Smooth muscle cell of the brain vasculature (primary cell): ENCODE measurements at regions not wholly inside any gene's neighbourhood (a gene's known extent, or its start where the extent isn't known, plus 50 kb on each side); places are given as distances from the start of the nearest gene placed in this dataset.
"Not testable (repeated sequence)": the region's sequence is repeated elsewhere in the genome, so short reads cannot be mapped to it uniquely, and the experiment has no call there.

Source experiments
- DNase-seq: peaks from one replicate; pipeline ENCODE4 v3.0.0-alpha.2; 2012; ENCODE audit warnings: low read depth, low spot score

GRCh38 chrX:63581906-63582305 is 203.1 kb downstream of the ARHGEF9 start:
- no peak for DNase-seq

DNA sequence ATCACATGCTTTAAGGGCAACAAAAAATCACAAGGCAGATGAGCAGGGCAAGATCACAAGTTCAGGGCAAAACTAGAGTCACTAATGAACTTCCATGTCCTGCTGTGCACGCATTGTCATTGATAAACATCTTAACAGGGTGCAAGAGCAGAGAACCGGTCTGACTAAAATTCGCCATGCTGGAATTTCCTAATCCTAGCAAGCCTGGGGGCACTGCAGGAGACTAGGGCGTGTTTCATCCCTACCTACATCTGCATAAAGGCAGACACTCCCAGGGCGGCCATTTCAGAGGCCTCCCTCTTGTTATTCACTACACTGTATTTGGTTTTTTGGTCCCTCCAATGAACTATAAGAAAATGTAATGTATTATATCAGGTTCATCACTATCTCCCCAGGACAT is 203.6 kb downstream of the ARHGEF9 start:
- DNase-seq, result no peak

DNA sequence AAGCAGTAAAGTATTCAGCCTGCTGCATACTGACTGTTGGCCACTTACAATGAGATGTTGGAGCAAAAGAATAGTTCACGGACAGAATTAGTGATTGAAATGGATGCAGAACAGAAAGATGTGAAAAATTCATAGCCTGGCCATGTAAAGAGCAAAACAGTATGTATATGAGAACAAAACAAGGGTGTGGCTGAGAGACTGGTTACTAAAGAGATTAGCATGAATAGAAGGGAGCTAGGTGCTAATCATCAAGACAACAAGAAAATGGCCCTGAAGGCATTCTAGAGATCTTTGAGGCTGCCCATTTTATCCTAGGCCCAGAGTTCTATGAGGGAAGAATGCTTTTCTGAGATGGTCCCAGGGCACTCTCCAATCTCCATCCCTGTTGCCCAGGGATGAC is 208.5 kb downstream of the ARHGEF9 start:
- DNase-seq, result no peak

DNA sequence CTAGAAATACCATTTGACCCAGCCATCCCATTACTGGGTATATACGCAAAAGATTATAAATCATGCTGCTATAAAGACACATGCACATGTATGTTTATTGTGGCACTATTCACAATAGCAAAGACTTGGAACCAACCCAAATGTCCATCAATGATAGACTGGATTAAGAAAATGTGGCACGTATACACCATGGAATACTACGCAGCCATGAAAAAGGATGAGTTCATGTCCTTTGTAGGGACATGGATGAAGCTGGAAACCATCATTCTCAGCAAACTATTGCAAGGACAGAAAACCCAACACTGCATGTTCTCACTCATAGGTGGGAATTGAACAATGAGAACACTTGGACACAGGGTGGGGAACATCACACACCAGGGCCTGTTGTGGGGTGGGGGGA is 209.3 kb downstream of the ARHGEF9 start:
- not testable (repeated sequence) for DNase-seq

GRCh38 chrX:63566856-63567255 is 215.7 kb upstream of the SPIN4 start:
- DNase-seq, result no peak

DNA sequence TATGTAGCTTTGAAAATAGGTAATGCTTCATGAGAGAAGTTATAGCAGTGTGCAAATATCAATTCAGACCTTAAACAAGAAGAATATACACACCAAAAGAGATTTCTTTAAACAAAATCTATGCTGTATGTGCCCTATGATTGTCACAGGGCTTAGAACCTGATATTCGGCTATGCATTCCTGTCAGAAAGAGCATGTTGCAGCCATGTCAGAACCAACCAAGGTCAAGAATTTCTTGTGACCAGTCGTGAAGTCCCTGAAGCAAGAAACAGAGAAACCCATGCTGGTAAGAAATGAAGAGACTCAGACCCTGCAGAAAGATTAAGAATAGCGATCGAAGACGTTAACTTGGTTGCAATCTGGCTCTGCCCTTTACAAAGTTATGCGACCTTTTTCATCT is 210.3 kb upstream of the SPIN4 start:
- no peak for DNase-seq

DNA sequence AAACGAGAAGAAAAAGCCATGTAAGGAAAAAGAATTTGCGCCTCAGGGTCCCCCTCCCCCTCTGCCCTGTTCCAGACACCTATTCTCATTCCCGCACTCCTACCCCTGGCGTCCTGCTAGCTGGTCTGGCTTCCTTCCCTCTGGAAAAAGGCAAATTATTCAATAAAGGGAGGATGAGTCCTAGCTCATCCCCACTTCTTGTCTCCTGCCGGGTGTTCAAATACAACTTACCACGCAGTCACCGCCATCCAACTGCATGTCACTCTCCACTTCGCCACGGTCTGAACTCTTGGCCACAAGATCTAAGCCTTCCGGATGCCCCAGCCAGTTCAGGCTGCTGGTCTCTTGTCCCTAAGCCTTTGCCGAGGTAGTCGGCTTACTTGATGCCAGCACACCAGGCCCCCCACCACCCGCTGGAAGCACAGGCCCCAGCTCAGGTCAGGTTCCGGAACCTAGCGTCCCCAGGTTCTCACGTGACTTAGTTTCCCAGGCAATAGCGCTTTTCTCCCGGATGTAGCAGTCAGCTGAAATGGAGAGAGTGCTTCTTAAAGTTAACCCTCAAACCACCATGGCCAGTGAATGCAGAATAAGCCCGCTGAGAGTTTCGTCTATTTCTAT is 209.6 kb upstream of the SPIN4 start:
- DNase-seq, result peak; percentile 36

DNA sequence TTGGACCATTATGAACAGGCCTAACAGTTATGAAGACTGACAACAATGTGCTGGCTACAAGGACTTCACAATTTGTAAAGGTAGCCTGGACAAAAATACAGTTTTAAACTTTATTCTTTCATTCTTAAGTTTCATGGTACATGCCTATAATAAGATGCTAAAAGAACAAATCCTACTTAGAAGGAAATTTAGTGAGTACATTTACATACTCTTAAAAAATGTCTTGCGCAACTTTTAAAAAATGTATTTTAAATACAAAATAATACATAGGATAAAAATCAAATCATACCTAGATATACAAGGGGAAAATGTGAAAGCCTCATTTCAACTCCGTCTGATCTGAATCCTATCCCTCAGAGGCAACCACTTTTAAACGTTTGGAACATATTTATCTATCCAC is 200.7 kb upstream of the SPIN4 start:
- DNase-seq, result no peak

- no peak for DNase-seq
These were observed 179.5 kb upstream of the SPIN4 start for GRCh38 chrX:63530654-63531053.

DNA sequence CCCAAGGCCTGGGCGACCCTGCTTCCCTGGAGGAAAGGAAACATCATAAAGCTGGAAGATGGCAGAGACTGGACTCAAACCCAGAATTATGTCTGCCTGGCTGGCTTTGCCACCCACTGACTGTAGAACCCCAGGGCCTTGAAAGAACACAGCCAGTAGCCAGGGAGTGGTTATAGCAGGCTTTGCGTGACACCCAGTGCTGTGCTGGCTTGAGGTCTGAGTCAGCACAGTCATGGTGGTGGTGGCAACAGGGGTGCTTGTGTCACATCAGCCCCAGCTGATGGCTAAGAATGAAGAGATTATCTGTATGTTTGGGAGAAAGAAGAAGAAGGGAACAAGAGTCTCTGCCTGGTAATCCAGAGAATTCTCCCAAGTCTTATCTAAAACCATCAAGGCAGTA is 178.8 kb upstream of the SPIN4 start:
- no peak for DNase-seq

DNA sequence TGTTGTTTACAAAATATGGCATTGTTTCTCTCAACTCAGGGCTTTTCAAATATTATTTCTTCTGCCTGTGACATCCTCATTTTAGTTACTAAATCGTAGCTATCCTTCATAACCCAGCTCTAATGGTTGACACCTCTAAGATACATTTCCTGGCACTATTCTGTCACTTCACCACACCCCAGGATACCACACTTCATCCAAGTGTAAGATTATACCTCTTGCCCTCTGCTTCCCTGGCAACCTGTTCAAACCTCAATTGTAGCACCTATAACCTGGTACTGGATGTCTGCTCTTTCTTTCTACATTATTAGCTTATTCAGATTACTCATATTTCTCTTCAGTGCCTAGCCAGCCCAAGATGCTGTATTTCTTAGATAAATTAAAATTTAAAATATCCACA is 175.7 kb upstream of the SPIN4 start:
- DNase-seq, result no peak

DNA sequence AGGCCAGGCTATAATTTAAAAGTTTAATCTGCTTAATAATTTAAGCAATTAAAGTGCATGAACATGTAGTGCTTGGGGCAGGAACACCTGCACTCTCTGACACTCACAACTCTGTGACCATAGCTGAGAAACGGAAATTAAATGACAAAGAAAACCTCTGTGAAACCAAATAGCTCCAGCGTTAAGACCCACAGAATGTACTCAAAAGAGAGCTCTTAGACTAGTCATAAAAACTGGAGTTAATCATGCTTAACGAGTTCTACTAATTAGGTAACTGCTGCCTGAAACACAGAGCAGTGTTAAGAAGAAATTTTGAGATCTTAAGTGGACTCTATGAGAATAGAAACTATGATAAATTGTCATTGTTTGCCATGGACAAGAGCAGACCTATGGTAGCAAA is 174.4 kb upstream of the SPIN4 start:
- no peak for DNase-seq

- DNase-seq, result not testable (repeated sequence)
These were observed 168.2 kb upstream of the SPIN4 start for GRCh38 chrX:63519368-63519767.

DNA sequence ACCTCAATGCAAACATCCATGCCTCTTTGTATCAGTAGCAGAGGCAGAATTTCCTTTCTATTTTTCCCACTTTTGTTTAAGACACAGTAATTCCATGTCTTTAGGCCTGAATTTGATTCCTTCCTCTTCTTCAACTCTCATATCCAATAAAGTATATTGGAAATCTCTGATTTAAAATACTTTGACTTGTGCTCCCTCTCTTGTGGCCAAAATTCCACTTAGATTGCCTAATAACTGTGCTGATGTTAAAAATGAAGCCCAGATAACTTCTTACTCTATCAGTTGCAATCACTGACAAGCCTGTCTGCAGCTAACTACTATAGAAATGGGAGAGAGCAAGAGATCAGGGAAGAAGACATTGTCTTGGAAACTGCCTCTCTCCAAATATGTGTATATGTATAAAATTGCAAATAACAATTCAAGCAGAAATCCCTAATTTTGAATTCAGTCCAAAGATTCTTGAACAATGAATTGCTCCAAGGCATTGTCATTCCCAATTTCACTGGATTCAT is 163.5 kb upstream of the SPIN4 start:
- DNase-seq, result no peak

GRCh38 chrX:63513825-63514568 is 162.9 kb upstream of the SPIN4 start:
- DNase-seq, result peak; percentile 44

GRCh38 chrX:63511361-63511760 is 160.2 kb upstream of the SPIN4 start:
- no peak for DNase-seq

DNA sequence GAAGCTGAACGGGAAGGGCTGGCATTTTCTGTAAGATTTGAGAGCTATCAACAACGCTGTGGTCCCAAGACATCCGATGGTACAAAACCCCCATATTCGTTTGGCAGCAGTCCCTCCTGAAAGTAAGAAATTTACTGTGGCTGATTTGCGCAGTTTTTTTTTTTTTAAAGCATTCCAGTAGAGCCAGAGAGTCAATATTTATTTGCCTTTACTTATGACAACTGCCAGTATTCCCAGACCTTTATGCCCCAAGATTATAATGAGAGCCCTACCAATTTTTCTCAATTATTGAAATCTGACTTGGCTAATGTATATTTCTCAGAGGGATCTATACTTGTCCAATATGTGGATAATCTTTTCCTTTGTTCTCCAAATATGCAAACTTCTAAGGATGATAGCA is 157.5 kb upstream of the SPIN4 start:
- no peak for DNase-seq

GRCh38 chrX:63506320-63506719 is 155.2 kb upstream of the SPIN4 start:
- no peak for DNase-seq

- DNase-seq, result no peak
These were observed 152.4 kb upstream of the SPIN4 start for GRCh38 chrX:63503541-63503940.

GRCh38 chrX:63488546-63489373 is 137.6 kb upstream of the SPIN4 start:
- DNase-seq, result no peak

DNA sequence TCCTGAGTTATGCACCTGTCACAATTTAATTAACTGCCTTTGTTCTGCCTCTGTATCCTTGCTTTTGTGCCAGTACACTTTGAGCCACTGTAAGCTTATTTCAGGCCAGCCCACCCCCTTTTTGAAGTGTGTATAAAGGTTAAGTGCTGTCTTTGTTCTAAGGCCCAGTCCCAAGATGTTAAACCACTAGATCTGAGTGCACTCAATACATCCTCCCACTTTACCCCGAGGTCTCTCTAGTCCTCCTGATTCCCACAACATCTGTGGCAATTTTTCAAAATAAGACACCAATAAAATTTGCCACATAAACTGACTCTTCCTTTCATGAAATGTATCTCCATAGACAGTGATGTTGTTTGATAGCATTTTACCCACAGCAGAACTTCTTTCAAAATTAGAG is 124.1 kb upstream of the SPIN4 start:
- no peak for DNase-seq

DNA sequence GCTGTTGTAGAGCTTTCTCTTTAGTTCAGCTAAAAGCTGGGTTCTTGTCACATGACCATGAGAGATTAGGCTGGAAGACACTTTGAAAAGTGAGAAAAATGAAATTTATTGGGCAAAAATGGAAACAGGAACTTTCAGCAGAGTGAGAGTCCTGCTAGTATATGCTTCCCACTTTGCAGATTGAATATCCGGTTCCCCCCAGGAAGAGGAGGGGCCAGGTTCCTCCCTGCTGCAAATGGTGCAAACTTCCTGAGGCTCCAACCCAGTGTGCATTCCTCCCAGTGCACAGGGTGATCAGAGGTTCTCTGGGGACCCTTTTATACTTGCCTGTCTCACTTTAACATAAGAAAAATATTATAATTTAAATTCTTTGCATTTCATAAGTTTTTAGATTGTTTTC is 119.9 kb upstream of the SPIN4 start:
- no peak for DNase-seq

- no peak for DNase-seq
These were observed 119.4 kb upstream of the SPIN4 start for GRCh38 chrX:63470506-63470905.
